ENCODE measurements at regions not wholly inside any gene's neighbourhood (a gene's known extent, or its start where the extent isn't known, plus 50 kb on each side); places are given as distances from the start of the nearest gene placed in this dataset.

DNA sequence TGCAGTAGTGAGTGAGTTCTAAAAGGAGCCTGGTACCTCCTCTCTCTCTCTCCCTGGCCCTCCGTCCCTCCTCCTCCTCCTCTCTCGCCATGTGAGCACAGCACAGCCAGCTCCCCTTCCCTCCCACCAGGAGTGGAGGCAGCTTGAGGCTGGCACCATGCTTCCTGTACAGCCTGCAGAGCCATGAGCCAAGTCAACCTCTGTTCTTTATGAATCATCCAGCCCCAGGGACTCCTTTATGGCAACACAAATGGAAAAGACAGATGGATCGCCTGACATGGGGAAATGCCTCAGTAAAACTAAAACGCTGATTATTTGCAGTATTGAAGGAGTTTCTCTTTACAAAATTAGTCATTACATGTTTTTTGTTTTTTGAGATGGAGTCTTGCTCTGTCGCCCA, 233.7 kb upstream of the ARID1B start:
- TF ChIP-seq POLR2AphosphoS5 (IDR thresholded peaks at IDR 0.05) (no peak), POLR2A (IDR thresholded peaks at IDR 0.05) (no peak)
- TF ChIP-seq, protein P1, sequence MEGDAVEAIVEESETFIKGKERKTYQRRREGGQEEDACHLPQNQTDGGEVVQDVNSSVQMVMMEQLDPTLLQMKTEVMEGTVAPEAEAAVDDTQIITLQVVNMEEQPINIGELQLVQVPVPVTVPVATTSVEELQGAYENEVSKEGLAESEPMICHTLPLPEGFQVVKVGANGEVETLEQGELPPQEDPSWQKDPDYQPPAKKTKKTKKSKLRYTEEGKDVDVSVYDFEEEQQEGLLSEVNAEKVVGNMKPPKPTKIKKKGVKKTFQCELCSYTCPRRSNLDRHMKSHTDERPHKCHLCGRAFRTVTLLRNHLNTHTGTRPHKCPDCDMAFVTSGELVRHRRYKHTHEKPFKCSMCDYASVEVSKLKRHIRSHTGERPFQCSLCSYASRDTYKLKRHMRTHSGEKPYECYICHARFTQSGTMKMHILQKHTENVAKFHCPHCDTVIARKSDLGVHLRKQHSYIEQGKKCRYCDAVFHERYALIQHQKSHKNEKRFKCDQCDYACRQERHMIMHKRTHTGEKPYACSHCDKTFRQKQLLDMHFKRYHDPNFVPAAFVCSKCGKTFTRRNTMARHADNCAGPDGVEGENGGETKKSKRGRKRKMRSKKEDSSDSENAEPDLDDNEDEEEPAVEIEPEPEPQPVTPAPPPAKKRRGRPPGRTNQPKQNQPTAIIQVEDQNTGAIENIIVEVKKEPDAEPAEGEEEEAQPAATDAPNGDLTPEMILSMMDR (IDR thresholded peaks at IDR 0.05): no peak

All from breast epithelium (tissue), 3 donors.